HL-60 (cell line): ENCODE measurements at regions not wholly inside any gene's neighbourhood (a gene's known extent, or its start where the extent isn't known, plus 50 kb on each side); places are given as distances from the start of the nearest gene placed in this dataset.

Source experiments
- DNase-seq, 2 experiments: peaks; one replicate each; pipeline ENCODE4 v3.0.0-alpha.2; 2010 to 2020; ENCODE audit warnings: low read depth in 1 of 2, low spot score in 1 of 2
- H3K27ac ChIP-seq: fragments of 250-450 bp; sonication (Bioruptor Pico); replicated peaks from 2 replicates; pipeline ENCODE4 v1.5.1; 2020; ENCODE audit warnings: mild to moderate bottlenecking, moderate library complexity
- H3K27me3 ChIP-seq: fragments of 250-450 bp; sonication (Bioruptor Pico); 2 replicates; pipeline ENCODE4 v1.5.1; 2021; ENCODE audit warnings: mild to moderate bottlenecking, moderate library complexity; ENCODE audit not compliant: insufficient read depth, poor library complexity, severe bottlenecking
- H3K4me3 ChIP-seq: replicated peaks from 2 replicates; pipeline ENCODE4 v1.5.1; 2011; ENCODE audit warnings: mild to moderate bottlenecking, control low read depth, low read length; ENCODE audit not compliant: insufficient read depth
- GABPA ChIP-seq: IDR thresholded peaks from 2 replicates; pipeline ENCODE4 v1.6.1; 2012; ENCODE audit warnings: low read depth
- POLR2AphosphoS5 ChIP-seq: IDR thresholded peaks from 2 replicates; pipeline ENCODE4 v1.6.1; 2012; ENCODE audit warnings: low read depth
- REST ChIP-seq: IDR thresholded peaks from 2 replicates; pipeline ENCODE4 v1.6.1; 2012; ENCODE audit warnings: low read depth; ENCODE audit not compliant: insufficient replicate concordance
- SPI1 ChIP-seq: IDR thresholded peaks from 2 replicates; pipeline ENCODE4 v1.6.1; 2012; ENCODE audit warnings: low read depth, mild to moderate bottlenecking, borderline replicate concordance
- TF ChIP-seq, protein P1 (sequence below): IDR thresholded peaks from one replicate; pipeline ENCODE4 v1.5.1; 2011; ENCODE audit warnings: low read length, control low read depth, inconsistent platforms; ENCODE audit not compliant: insufficient read depth

- Histone ChIP-seq H3K27me3 (no peaks in the 10 kb centered on the region), H3K4me3 (no peak overlapping the region), H3K27ac (no peak overlapping the region)
- no peak for DNase-seq
- no peak for TF ChIP-seq POLR2AphosphoS5
- TF ChIP-seq, protein P1, sequence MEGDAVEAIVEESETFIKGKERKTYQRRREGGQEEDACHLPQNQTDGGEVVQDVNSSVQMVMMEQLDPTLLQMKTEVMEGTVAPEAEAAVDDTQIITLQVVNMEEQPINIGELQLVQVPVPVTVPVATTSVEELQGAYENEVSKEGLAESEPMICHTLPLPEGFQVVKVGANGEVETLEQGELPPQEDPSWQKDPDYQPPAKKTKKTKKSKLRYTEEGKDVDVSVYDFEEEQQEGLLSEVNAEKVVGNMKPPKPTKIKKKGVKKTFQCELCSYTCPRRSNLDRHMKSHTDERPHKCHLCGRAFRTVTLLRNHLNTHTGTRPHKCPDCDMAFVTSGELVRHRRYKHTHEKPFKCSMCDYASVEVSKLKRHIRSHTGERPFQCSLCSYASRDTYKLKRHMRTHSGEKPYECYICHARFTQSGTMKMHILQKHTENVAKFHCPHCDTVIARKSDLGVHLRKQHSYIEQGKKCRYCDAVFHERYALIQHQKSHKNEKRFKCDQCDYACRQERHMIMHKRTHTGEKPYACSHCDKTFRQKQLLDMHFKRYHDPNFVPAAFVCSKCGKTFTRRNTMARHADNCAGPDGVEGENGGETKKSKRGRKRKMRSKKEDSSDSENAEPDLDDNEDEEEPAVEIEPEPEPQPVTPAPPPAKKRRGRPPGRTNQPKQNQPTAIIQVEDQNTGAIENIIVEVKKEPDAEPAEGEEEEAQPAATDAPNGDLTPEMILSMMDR: no peak
- TF ChIP-seq GABPA: no peak
- TF ChIP-seq REST: no peak
- no peak for TF ChIP-seq SPI1
Measured at GRCh38 chr6:104064876-104065275, 794.8 kb downstream of the HACE1 start.

- H3K27ac ChIP-seq: no peak overlapping the region
- no peak for TF ChIP-seq REST
- no peak for TF ChIP-seq POLR2AphosphoS5
- TF ChIP-seq, protein P1: no peak
- TF ChIP-seq SPI1: no peak
- no peak for TF ChIP-seq GABPA
Measured at GRCh38 chr6:104050455-104050854, 809.3 kb downstream of the HACE1 start.

GRCh38 chr6:104046426-104046825 lies 813.3 kb downstream of the HACE1 start:
- no peak for TF ChIP-seq SPI1
- no peak for TF ChIP-seq POLR2AphosphoS5
- no peak for TF ChIP-seq REST
- TF ChIP-seq, protein P1: no peak
- no peak for TF ChIP-seq GABPA
- Histone ChIP-seq H3K27me3 (no peaks in the 10 kb centered on the region), H3K4me3 (no peak overlapping the region), H3K27ac (no peak overlapping the region)
- no peak for DNase-seq

More at GRCh38 chr6:104050455-104050854, 809.3 kb downstream of the HACE1 start:
- Histone ChIP-seq H3K4me3 (no peak overlapping the region), H3K27me3 (no peaks in the 10 kb centered on the region)
- DNase-seq: no peak
